GM21723 (cell line): ENCODE measurements at regions not wholly inside any gene's neighbourhood (a gene's known extent, or its start where the extent isn't known, plus 50 kb on each side); places are given as distances from the start of the nearest gene placed in this dataset.

ENCODE experiments used
- ATAC-seq: cut with Tn5 transposase; IDR thresholded peaks from one replicate; pipeline ENCODE4 v1.9.1; 2021; ENCODE audit warnings: mild to moderate bottlenecking, moderate library complexity; ENCODE audit not compliant: unreplicated experiment

GRCh38 chr21:21715266-21715969, 717.2 kb downstream of the NCAM2 start:
- ATAC-seq = no peak

DNA sequence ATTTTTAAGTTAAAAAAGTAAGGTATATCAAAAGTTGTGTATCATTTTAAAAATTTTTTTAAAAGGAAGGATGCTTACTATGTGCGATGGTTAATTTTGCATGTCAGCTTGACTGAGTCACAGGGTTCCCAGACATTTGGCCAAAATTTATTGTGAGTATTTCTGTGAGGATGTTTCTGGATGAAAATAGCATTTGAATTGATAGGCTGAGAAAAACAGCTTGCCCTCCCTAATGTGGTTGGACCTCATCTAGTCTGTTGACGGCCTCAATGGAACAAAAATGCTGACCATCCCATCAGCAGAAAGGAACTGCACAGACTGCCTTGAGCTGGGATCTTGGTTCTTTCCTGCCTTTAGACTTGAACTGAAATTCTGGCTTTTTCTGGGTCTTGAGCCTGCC, 724.5 kb downstream of the NCAM2 start:
- ATAC-seq = no peak

- ATAC-seq = no peak
Observed at GRCh38 chr21:21730512-21730911, 732.3 kb downstream of the NCAM2 start.

DNA sequence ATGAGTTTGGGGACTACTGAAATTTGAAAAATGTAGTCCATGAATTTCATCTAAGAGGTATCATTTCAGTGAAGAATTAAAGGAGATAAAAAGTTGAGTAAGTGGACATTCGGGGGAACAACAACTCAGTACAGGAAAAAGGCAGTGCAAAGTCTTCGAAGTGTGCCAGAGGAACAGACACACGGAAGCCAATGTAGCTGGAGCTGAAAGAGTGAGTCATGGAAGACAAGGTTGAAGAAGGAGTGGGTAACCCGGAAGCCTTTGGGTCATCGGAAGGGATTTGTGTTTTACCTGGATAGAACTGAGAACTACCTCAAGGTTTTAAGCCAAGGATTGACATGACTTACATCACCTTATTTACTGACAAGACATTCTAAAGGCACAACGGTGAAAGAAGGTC, 733.4 kb downstream of the NCAM2 start:
- ATAC-seq = no peak

- no peak for ATAC-seq
Observed at GRCh38 chr21:21734088-21734487, 735.9 kb downstream of the NCAM2 start.

DNA sequence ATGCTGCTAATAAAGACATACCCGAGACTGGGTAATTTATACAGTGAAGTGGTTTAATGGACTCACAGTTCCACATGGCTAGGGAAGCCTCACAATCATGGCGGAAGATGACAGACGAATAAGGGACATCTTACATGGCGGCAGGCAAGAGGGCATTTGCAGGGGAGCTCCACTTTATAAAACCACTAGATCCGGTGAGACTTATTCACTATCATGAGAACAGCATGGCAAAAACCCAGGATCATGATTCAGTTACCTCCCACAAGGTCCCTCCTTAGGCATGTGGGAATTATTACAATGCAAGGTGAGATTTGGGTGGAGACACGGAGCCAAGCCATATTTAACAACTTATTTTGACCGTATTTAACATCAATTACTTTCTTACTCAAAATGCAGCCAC, 739.0 kb downstream of the NCAM2 start:
- ATAC-seq = no peak

DNA sequence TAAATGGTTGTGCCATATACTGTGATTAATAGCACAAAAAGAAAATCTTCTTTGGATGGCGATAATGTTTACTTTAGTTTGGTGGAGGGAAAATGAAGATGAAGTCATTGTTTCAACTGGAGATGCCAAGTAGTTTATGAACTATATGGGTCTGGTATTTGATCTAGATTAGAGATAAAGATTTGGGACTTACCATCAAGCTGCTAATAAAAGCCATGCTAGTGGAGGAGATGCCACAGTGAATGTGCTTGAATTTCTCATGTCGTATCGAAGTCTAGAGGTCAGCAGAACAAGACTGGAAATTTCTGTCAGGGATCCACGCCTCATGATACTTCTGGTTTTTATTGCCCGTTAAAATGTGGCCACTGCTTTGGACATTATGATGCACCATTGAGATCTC, 742.0 kb downstream of the NCAM2 start:
- ATAC-seq = no peak

DNA sequence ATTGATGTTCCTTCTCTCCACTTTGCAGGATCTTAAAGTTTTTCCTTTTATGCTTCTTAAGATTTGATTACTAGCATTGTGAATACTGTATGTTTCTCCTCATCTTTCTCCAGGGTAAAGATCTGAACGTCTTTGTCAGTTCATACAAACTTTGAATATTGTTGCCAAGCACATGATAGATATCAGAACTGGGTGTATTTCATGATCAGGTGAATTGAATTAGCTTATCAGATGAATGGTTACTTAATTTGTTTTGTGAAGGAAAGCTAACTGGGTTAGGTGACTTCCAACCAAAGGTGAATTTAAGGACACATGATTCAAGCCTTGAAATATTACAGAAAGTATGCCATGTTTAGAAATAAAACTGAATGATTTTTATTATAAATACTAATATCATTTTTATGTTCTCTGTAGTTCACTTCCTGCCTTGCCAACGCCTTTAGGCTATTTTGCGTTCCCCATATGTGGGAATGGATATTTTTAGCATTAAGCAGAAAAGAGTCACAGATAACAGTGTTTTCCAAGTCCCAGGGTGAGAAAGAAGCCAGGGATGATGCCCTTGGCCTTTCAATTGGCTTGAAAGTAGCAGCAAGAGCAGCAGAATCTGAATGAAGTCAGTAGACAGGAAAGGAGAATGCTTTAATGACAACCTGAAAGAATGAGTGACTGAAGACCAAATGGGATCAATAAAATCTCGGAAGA, 752.1 kb downstream of the NCAM2 start:
- no peak for ATAC-seq

DNA sequence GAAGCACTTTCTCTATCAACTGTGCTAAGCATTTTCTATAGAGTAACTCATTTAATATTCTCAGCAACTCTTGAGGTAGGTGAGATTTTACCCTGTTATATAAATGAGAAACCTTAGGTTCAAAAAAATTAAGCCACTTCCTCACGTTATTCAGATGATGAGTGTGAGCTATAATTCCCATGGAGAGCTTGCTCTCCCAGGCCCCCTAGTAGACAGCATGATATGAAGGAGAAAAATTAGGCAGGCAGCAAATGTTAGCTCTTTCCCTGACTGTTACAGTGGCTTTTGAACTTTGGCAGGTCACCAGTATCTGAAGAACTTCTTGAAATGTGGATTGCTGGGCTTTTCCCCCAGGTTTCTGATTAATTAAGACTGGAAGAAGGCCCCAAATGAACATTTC, 753.1 kb downstream of the NCAM2 start:
- no peak for ATAC-seq

DNA sequence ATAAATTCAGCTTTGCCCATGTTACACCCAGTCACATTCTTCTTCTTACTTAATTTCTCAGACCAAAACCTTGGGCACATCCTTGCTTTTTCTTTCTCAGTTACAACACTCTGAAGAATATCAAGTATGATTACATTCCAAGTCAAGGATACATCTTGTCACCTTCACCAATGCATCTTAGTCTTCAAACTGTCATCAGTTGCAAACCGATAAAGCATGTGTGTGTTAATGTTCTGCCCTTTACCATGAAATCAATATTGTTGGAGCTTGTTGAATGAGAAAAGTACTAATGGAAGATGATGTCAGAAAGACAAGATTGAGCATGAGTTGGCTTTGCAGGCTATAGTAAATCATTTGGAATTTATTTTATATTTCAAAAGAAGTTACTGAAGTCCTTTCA, 764.6 kb downstream of the NCAM2 start:
- no peak for ATAC-seq

DNA sequence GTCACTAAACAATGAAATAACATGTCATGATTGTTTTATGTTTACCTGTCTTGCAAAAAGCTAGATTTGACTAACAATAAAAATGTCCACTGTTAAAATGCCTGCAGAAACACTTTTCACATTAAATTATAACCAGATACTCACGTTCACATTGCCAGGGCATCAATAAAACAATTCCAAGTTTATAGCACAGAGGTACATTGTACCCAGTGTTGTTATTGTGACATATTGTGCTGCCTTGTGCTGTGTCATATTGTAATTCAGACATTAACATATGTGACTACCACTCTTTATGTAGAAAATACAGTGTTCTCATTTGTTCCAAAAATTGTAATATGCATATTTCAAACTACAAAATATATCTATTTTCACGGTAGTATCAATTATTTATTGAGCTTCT, 766.1 kb downstream of the NCAM2 start:
- ATAC-seq = no peak

GRCh38 chr21:21767276-21767675, 769.1 kb downstream of the NCAM2 start:
- no peak for ATAC-seq

DNA sequence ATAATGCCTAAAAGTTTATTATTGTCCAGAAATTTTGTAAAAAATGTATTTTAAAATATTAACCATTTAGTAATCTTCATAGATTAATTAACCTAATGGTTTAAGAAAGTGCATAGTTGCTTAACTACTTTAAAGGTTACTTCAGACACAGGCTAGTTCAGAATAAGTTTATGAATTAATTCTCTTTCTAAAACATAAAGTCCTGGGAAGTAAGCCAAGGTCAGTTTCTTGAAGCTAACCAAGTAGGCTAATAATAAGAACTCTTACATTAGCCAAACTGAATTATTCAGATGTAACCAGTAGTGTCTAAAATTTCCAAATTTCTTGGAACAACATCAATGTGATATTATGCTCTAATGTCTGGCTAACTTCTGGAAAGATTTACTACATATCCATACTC, 790.4 kb downstream of the NCAM2 start:
- no peak for ATAC-seq

DNA sequence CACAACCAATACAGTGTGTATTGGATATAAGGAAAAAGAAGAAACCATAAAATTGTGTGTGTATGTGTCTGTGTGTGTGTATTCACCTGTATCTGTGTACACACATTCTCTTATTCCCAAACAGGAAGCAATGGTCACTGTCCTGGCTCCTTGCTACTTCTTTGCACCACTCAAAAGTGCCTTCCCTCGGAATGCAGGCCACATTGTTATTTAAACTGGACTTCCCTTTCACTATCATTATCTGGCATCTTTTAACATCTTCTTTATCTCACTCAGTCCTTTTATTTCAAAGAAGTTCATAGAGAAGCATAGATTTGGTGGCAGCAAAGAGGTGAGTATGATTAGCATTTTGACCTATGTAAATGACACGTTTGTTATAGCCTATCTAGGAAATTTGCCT, 803.7 kb downstream of the NCAM2 start:
- ATAC-seq = no peak

DNA sequence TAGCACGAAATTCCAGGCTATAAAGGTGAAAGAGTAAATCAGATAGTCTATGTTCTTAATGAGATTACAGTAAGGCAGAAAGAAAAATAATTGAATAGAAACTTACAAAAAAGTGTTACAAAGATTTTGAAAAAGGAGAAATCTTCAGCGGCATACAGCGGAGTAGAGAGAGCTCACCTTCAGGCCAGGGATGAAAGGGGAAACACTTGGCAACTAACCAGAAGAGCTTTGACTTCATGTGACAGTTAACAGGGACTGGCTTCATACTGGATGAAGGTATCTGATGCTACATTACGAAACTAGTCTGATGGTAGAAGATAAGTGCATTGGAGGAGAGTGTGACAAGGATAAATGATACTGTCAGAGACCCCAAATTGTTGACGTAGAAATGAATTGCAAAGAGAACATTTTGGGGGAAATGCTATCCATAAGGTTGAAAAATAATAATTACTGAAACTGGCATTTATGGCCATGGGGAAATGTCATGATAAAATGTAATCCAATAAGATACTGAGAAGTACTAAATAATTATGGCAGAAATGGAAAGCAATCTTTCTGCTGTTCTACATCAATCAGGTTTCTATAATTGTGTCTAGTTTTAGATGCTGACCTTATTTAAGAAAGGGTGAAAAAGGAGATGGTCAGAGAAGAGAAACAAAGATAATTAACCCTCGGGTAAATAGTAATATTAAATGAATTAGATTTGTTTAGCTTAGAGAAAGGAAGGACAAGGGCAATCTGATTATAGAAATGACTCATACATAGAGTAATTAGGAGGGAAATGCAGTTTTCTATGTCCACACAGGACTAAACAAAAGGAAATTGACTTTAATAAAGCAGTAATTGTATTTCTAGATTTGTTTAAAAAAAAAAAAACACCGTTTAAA, 808.7 kb downstream of the NCAM2 start:
- ATAC-seq = no peak

- ATAC-seq = no peak
Observed at GRCh38 chr21:21807598-21807903, 809.3 kb downstream of the NCAM2 start.

DNA sequence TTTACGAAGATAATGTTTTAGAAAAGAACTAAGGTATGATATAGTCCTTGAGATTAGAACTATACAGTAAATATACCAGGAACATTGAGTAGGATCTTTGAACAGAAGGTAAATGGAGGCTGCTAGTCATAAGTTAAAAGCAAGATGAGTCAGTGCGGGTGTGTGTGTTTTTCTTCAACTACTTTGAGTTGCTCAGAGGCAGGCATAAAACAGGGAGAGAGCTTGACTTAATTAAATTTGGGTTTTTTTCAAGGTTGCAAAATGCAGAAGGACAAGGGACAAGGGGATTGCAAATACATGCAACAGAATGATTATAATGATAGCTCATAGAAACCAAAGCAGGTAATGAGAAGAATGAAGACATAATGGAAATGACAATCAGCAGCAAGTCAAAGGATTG, 815.1 kb downstream of the NCAM2 start:
- ATAC-seq = no peak

- ATAC-seq = no peak
Observed at GRCh38 chr21:21813934-21814333, 815.7 kb downstream of the NCAM2 start.

DNA sequence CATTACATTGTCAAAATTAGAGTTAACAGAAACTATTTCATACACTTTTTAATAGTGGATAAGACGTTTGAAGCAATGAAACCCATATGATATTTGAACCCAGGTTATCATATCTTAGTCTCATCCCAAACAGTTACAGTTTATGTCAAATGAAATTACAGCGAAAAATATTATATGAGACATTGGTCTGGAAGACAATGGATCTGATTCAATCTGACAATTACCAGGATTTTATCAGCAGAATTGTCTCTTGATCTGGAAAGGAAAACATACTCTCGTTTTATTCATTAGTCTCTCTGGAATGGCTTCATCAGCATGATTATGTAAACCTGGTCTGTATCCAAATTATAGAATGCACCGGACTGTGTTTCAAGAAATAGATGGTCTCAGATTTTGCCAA, 818.6 kb downstream of the NCAM2 start:
- ATAC-seq = no peak

DNA sequence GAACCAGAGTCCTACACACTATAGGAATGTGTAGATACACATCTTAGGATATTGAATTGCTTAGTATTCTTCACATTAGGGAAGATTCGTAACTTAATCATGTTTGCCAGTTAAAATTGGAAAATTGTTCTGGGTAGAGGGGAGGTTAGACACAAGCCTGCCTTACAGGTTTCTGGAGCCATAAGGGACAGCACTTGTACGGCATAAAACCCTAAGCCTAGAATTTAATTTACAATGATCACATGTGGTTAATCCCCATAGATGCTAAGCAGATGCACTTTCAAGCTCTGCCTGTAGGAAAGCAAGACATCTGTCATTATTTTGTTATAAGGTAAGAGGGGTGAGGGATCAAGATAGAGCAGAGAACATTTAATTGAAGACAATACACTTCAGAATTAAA, 820.7 kb downstream of the NCAM2 start:
- no peak for ATAC-seq

DNA sequence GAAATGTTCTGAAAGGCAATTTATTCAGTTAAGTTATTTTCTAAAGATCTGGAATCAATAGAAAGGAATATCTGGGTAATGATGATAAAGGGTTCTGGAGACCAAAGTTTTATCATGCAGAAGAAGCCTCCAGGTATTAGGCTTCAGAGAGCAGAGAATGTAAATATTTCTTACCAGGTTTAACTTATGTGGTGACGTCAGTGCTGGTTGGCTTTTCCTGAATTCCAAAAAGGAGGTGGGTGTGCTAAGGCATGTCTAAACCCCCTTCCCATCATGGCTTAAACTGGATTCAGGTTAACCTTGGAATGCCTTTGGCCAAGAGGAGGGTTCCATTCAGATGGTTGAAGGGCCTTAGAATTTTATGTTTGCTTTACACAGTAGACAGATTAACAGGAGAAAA, 829.9 kb downstream of the NCAM2 start:
- ATAC-seq = no peak

GRCh38 chr21:21831036-21831435, 832.8 kb downstream of the NCAM2 start:
- ATAC-seq = no peak
